Nephron progenitor cell (in vitro differentiated cells): ENCODE measurements at regions not wholly inside any gene's neighbourhood (a gene's known extent, or its start where the extent isn't known, plus 50 kb on each side); places are given as distances from the start of the nearest gene placed in this dataset.
A peak's percentile ranks its signal among the peaks of the same experiment; 100 is the strongest.

Experiments
- DNase-seq: peaks from one replicate; pipeline ENCODE4 v3.0.0; 2021
- H3K27ac Mint-ChIP-seq: 2 replicates; pipeline ENCODE4 v1.8.0; 2021; ENCODE audit warnings: mild to moderate bottlenecking, moderate library complexity, mixed read lengths
- H3K27me3 Mint-ChIP-seq: 2 replicates; pipeline ENCODE4 v1.8.0; 2021; ENCODE audit warnings: mild to moderate bottlenecking, low read depth, mixed read lengths; ENCODE audit not compliant: poor library complexity
- H3K36me3 Mint-ChIP-seq: 2 replicates; pipeline ENCODE4 v1.8.0; 2021; ENCODE audit warnings: low read depth, mixed read lengths
- H3K4me1 Mint-ChIP-seq: 2 replicates; pipeline ENCODE4 v1.8.0; 2021; ENCODE audit warnings: mixed read lengths
- H3K4me3 Mint-ChIP-seq: 2 replicates; pipeline ENCODE4 v1.8.0; 2021; ENCODE audit warnings: mild to moderate bottlenecking, moderate library complexity, mixed read lengths
- H3K9me3 Mint-ChIP-seq: 2 replicates; pipeline ENCODE4 v1.8.0; 2021; ENCODE audit warnings: mild to moderate bottlenecking, moderate library complexity, mixed read lengths
- CTCF ChIP-seq: fragments of 200-600 bp; sonication (generic); IDR thresholded peaks from 2 replicates; pipeline ENCODE4 v1.5.0; 2021; ENCODE audit warnings: antibody characterized with exemption

- DNase-seq = no peak
- H3K27me3 Mint-ChIP-seq = peaks cover 6% of the 10 kb centered on the region
Measured at GRCh38 chr12:43115441-43116160, 436.4 kb downstream of the ADAMTS20 start.

GRCh38 chr12:43114316-43114715 lies 437.7 kb downstream of the ADAMTS20 start:
- H3K4me3 Mint-ChIP-seq = no peak overlapping the region
- peaks cover 20% of the 10 kb centered on the region for H3K4me1 Mint-ChIP-seq
- H3K27me3 Mint-ChIP-seq = peaks cover 6% of the 10 kb centered on the region

More at GRCh38 chr12:43115441-43116160, 436.4 kb downstream of the ADAMTS20 start:
- Mint-ChIP-seq H3K27ac (no peak overlapping the region), H3K4me3 (no peak overlapping the region), H3K4me1 (peaks cover 20% of the 10 kb centered on the region), H3K36me3 (no peaks in the 10 kb centered on the region), H3K9me3 (peaks cover 7% of the 10 kb centered on the region)
- TF ChIP-seq CTCF = no peak

GRCh38 chr12:43113616-43114015 lies 438.4 kb downstream of the ADAMTS20 start:
- peaks cover 1% of the 10 kb centered on the region for H3K9me3 Mint-ChIP-seq
- no peak for DNase-seq
- H3K27ac Mint-ChIP-seq = no peak overlapping the region
- no peak overlapping the region for H3K4me3 Mint-ChIP-seq
- peaks cover 20% of the 10 kb centered on the region for H3K4me1 Mint-ChIP-seq
- no peaks in the 10 kb centered on the region for H3K36me3 Mint-ChIP-seq
- no peak for TF ChIP-seq CTCF
- peaks cover 6% of the 10 kb centered on the region for H3K27me3 Mint-ChIP-seq

More at GRCh38 chr12:43114316-43114715, 437.7 kb downstream of the ADAMTS20 start:
- no peak for TF ChIP-seq CTCF
- H3K9me3 Mint-ChIP-seq = peaks cover 7% of the 10 kb centered on the region
- DNase-seq = no peak
- no peaks in the 10 kb centered on the region for H3K36me3 Mint-ChIP-seq
- H3K27ac Mint-ChIP-seq = no peak overlapping the region

GRCh38 chr12:43113135-43113534 lies 438.9 kb downstream of the ADAMTS20 start:
- Mint-ChIP-seq H3K9me3 (no peaks in the 10 kb centered on the region), H3K4me1 (peaks cover 20% of the 10 kb centered on the region), H3K4me3 (no peak overlapping the region), H3K27ac (peak overlapping the region; percentile 60), H3K27me3 (peaks cover 6% of the 10 kb centered on the region), H3K36me3 (no peaks in the 10 kb centered on the region)
- no peak for DNase-seq
- TF ChIP-seq CTCF = no peak

GRCh38 chr12:43112101-43112920 lies 439.7 kb downstream of the ADAMTS20 start:
- Mint-ChIP-seq H3K27ac (peak overlapping the region; percentile 15), H3K4me3 (no peak overlapping the region), H3K27me3 (peaks cover 6% of the 10 kb centered on the region), H3K9me3 (no peaks in the 10 kb centered on the region), H3K4me1 (peaks cover 20% of the 10 kb centered on the region), H3K36me3 (no peaks in the 10 kb centered on the region)
- DNase-seq = no peak
- TF ChIP-seq CTCF = no peak
